Skin of body (tissue), 1 donor: ENCODE measurements at regions not wholly inside any gene's neighbourhood (a gene's known extent, or its start where the extent isn't known, plus 50 kb on each side); places are given as distances from the start of the nearest gene placed in this dataset.
A peak's percentile ranks its signal among the peaks of the same experiment; 100 is the strongest.
"Not testable (repeated sequence)": the region's sequence is repeated elsewhere in the genome, so short reads cannot be mapped to it uniquely, and the experiment has no call there.

ENCODE experiments used
- DNase-seq: peaks from one replicate; lab custom pipeline; 2025; lab: John Stamatoyannopoulos, UW

DNA sequence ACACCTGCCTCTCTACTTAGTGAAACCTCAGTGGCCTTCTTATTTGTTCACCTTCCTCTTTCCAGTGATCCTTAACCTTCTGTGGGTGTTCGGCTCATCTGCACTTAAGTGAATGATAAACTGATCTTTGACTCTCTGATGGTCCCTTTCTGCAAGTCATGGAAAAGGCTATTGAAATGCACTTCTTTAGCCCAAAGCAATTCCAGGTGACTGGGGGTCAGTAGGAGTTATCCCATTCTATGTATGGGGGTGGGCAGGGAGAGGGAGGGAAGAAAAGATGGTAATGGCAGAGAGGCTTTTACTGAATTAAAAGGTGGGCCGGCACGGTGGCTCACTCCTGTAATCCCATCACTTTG is 170.8 kb downstream of the RGS9 start:
- no peak for DNase-seq

DNA sequence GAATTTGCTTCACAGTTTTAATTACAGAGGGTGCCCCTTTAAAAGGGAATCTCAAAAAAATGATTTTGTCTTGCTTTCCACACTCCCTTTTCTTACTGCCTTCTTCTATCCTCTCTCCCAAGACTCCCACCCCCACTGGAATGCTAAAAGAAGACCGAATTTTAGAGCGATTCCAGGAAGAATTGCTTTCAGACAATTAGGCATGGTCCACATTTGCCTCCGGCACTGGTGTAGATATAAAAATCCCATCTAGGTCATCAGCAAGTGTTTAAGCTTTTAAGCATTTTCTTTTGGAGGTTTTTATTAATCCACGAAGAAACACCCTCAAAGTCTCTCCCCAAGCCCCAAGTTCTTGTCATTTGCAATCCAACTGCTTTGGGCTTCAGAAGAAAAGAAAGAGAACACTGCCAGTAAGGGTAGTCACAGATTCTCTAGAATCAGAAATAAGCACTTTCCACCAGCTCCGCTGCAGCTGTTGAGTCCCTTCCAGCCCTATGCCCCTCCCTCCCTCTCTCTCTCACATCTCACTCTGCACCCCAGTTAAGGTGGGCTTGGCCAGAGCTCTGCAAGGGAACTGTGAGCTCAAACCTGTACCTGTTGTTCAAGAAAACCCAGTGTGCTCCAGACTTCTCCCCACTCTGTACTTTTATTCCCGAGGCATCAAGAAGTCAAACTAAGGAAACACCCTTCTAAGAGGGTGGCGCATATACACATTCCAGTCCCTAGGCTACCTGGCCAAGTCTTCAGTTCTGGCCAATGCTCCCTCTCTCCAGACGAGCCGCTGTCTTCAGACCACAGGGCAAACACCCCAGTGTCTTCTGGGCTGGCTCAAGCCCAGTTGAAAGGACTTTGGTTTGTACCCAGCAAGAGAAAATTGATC is 170.2 kb downstream of the RGS9 start:
- DNase-seq, result no peak

DNA sequence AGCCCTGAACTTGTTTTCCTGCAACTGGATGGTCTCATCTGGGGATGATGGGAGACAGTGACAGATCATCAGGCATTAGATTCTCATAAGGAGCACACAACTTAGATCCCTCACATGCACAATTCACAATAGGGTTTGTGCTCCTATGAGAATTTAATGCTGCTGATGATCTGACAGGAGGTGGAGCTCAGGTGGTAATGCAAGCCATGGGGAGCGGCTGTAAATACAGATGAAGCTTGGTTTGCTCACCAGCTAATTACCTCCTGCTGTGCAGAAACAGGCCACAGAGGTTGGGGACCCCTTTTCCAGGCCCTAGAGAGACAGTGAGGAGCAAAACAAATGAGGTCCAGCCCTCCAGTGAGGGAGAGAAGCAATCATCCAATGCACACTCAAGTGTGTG is 168.6 kb downstream of the RGS9 start:
- no peak for DNase-seq

GRCh38 chr17:65305116-65305515 is 167.9 kb downstream of the RGS9 start:
- no peak for DNase-seq

- not testable (repeated sequence) for DNase-seq
Measured at GRCh38 chr17:65301882-65302281, 164.7 kb downstream of the RGS9 start.

DNA sequence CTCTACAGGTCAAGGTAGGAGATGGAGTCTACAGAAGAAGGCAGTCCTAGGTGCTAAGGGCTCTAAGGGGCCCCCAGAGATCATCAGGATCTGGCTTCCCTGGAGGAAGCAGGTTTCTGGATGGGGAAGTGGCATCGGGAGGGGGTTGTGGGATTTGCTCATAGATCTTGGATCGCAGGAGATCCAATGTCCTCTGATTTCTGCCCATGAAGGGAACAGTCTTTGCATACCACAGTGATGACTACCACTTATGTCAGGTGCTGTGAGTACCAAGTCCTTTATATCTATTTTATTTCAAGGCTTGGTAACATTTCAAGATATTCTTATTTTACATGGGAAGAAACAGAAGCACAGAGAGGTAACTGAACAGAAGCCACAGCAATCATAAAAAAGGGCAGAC is 164.0 kb downstream of the RGS9 start:
- no peak for DNase-seq

DNA sequence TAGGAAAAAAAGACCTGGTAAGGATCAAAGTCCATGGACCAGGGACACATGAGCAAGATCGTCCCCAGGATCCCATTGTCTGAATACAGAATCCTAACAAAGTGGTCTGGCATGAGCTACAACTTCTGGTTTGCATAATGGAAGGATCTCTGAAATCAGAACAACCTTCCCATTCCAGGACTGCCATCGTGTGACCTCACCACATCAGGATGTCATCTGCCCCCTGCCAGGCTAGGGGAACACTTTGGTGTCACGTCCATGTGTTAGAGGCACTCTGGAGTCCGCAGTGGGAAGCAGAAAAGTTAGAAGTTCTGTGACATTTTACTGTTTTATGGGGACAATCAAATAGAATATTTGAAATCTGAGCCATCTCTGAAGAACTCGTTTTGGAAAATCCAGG is 160.7 kb downstream of the RGS9 start:
- DNase-seq, result peak; percentile 76

- peak; percentile 77 for DNase-seq
Measured at GRCh38 chr17:65297384-65297783, 160.2 kb downstream of the RGS9 start.

DNA sequence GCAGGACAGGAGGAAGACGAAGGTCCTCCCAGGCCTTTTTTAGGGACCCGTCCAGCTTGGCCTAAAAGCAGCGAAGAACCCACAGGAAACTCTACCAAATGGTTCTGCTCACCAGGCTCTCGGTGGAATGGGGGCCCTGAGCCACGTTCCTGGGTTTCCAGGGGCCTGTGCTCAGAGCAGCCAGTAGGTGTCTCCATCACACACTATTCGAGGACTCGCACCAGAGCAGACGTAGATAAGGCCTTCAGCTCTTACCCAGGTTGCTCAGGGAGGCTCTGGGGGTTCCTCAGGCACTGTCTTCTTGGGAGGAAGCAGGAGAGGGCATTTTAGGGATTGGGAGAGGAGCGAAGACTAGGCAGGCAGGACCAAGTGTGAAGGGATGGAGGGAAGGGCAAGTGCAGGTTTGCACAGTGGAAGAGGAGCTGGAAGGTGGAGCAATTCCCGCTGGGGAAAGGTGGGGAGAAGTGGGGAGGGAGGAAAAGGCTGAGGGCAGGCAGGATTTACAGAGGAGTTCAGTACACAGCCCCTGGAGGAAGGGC is 157.1 kb downstream of the RGS9 start:
- peak; percentile 70 for DNase-seq

DNA sequence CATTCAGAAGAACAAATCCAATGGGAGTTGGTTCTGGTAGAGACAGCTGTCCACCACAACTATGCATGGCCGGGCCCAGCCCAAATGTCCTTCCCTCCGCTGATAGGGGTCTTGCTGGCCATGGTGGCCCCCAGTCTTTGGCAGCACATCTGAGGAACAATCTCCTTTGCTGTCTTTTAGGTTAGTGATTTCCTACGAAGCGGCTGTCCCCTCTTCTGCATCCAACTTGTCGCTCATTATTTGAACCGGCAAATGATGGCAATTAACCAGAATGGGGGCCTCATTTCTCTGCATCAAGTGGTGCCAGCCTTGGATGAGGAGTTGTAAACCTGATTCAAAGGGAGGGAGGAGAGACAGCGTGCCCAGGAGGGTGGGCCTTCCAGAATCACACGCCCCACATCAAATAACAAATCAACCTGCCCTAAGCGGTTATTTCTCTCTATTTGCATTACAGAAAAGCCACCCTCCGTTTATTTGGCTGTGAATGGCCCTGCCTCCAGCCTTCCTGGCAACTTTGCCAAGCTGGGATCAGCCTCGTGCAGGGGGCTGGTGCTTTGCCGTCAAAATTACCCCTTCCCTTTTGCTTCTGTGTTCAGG is 156.5 kb downstream of the RGS9 start:
- no peak for DNase-seq

DNA sequence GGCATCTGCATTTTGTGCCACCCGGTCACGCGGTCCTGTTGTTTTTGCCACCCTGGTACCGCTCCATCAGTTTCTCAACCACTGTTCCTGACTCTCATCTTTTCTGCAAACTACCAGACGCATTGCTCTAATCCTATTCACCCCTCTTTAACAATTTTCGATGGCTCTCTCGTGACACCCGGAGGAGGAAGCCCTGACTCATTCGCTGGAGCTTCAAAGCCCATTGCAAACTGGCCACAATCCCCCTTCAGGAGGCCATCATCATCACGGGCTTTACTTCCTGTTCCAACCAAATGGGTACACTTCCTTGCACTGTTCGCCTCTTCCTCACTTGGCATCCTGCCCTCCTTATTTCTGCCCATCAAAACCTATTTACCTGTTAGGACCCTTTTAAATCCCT is 155.3 kb downstream of the RGS9 start:
- no peak for DNase-seq

DNA sequence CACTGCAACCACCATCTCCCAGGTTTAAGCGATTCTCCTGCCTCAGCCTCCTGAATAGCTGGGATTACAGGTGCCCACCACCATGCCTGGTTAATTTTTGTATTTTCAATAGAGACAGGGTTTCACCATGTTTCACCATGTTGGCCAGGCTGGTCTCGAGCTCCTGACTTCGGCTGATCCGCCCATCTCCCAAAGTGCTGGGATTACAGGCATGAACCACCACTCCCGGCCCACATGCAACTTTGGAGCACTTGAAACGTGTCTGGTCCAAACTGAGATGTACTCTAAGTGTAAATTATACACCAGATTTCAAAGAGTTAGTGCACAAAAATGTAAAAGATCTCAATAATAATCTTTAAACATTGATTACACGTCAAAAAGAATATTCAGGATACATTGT is 154.1 kb downstream of the RGS9 start:
- not testable (repeated sequence) for DNase-seq

DNA sequence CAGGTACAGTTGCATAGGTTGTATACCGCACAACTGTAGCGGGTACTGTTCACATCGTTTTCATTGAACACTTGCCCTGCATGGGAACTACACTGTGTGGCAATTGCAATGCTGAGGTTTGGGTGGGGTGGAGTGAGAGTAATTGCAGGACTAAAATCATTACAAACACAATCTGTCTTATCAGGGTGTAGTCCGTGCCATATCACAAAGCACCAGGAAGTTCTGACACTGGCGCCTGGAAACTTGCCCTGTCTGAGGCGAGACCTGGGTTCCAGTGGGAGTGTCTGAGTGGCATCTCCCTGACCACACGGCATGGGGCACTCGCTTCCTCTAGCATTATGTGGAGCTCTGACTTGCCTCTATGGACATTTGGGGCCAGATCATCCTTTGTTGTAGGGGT is 153.4 kb downstream of the RGS9 start:
- no peak for DNase-seq

- DNase-seq, result no peak
Measured at GRCh38 chr17:65290056-65290455, 152.9 kb downstream of the RGS9 start.

DNA sequence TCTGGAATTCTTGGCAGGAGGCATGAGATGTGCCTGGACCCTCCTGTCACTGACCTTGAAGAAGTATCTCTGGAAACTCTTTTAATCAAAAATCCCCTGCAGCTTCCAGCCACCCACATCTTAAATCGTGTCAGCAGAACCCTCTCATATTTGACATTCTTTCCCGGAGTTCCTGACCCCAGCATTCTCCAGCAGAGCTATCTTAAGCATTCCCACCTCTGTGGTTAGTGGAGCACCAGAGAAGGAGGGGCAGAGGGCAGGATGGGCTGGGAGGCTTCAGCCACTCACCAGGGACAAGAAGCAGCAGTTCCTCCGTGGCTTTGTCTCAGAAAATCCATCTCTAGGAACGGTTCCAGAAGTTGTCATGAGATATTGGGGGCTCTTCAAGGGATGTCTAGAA is 149.9 kb downstream of the RGS9 start:
- no peak for DNase-seq

DNA sequence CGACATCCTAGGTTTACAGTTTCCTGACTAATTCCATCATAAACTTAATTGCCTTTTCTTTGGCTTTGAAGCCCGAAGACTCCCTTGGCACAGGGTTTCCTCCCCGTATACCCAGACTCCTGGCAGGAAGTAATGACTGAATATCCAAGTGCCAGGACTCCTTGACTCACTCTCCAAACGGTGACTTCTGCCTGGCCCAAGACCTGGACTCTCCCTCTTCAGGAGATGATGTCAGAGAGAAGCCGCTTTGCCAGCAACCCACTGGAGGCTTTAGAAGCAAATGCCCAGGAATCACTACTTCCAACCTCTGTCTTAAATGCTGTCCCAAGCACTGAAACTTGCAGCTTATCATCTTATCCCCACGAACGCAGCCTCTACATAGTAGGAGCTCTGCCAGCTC is 146.5 kb downstream of the RGS9 start:
- DNase-seq, result no peak

DNA sequence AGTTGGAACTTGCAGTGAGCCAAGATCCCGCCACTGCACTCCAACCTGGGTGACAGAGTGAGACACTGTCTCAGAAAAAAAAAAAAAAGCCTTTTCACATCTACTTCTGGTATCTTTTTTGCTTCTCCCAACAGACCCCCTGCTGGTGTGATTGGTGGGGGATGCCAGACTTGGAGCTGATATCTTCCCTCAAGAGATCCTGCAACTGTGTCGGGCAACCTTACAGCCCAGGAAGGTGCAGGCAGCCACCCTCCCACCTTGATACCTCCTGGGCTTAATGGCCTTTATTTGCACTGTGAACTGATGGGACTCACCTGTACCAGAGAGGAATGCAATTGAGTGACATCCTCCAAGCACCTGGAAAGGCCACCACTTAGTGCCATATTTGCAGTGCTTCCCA is 142.3 kb downstream of the RGS9 start:
- DNase-seq, result no peak

GRCh38 chr17:65278820-65279184 is 141.6 kb downstream of the RGS9 start:
- no peak for DNase-seq

DNA sequence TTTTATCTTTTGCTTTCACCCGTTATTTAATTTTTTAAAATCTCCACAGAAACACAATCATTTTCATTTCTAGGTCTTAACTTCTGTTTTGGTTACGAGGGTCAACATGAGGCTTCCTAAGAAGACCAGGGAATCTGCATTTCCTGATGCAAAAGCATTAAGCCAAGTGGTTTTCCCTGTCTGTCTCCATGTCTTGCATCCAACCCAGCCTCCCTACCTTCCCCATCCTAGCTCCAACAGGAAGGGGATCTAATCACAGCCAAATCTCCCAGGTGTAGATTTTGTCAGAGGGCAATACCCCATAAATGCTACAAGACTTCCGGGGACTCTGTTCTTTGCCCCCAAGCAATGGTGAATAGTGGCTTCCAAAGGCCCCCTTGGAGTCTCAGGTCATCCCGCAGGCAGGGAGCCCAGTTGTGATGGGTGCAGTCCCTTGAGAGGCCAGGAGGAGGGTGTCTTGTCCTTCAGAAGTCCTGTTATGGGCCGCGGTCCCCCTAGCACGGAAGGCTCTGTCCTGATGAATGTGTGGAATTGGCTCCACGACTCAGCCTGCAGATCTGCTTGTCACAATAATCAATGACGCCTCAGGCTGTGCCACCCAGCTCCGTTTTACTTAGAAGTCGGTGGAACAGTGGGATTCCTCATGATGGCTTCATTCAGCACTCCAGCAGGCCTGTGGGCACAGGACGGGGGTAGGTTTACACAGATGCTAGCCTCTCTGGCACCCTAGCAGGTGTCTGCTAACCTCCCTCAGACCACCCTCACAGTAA is 141.1 kb downstream of the RGS9 start:
- DNase-seq, result peak; percentile 39

DNA sequence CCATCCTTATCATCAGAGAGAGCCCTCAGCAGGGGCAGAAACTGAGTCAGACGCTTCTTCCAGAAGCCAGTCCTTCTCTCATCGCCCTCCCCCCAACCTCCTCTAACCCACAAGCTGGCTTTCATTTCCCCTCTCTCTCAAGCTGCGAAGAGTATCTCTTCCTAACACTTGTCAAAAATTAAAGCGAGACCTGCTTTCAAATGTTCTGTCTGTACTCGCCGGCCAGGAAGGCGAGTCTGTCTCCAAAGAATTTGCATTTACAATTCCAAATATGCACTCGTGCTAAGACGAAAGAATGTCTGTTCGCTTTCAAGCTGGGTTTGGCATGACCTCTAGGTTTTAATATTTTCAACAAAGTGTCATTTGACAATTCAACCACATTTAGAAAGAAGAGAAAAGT is 140.4 kb downstream of the RGS9 start:
- DNase-seq, result no peak
